CD14-positive monocyte (primary cell): ENCODE measurements at regions not wholly inside any gene's neighbourhood (a gene's known extent, or its start where the extent isn't known, plus 50 kb on each side); places are given as distances from the start of the nearest gene placed in this dataset.

Source experiments
- DNase-seq, 3 donors: peaks; one replicate each; pipeline ENCODE4 v3.0.0-alpha.2; 2011 to 2022
- H2AFZ ChIP-seq: 2 replicates; pipeline ENCODE4 v1.6.0; 2012; ENCODE audit warnings: mild to moderate bottlenecking, low read depth, low read length, inconsistent platforms; ENCODE audit not compliant: insufficient read depth, poor library complexity, severe bottlenecking
- H3K27ac ChIP-seq, 2 donors: 1 replicate in 1 of 2; 2 replicates in 1 of 2; pipeline ENCODE4 v1.5.1; 2012 to 2013; ENCODE audit warnings: low read length in 2 of 2, control low read depth in 1 of 2, inconsistent platforms in 1 of 2, low read depth in 1 of 2, mild to moderate bottlenecking in 1 of 2
- H3K27me3 ChIP-seq, 2 donors: one replicate each; pipeline versions ENCODE4 v1.6.0 to v1.6.1; 2011 to 2013; ENCODE audit warnings: low read length in 2 of 2; ENCODE audit not compliant: control insufficient read depth in 2 of 2, insufficient read depth in 2 of 2
- H3K36me3 ChIP-seq, 2 donors: replicated peaks in 1 of 2; 1 replicate in 1 of 2; 2 replicates in 1 of 2; pipeline versions ENCODE4 v1.5.1 to v1.6.1; 2012 to 2013; ENCODE audit warnings: low read length in 2 of 2, control low read depth in 1 of 2, inconsistent platforms in 1 of 2, mild to moderate bottlenecking in 1 of 2; ENCODE audit not compliant: insufficient read depth in 2 of 2, control insufficient read depth in 1 of 2
- H3K4me1 ChIP-seq, 2 donors: 1 replicate in 1 of 2; 2 replicates in 1 of 2; pipeline versions ENCODE4 v1.5.1 to v1.6.1; 2012 to 2013; ENCODE audit warnings: low read length in 2 of 2, control low read depth in 1 of 2, inconsistent platforms in 1 of 2, mild to moderate bottlenecking in 1 of 2, moderate library complexity in 1 of 2; ENCODE audit not compliant: insufficient read depth in 2 of 2, control insufficient read depth in 1 of 2
- H3K4me2 ChIP-seq: replicated peaks from 2 replicates; pipeline ENCODE3; 2012; ENCODE audit warnings: low read length, moderate library complexity, mild to moderate bottlenecking; ENCODE audit not compliant: poor library complexity, severe bottlenecking; ENCODE audit errors: extremely low read depth
- H3K4me3 ChIP-seq, 3 experiments: fragments of 200-600 bp in 1 of 3; sonication (generic) in 1 of 3; replicated peaks in 1 of 3; 1 replicate in 2 of 3; 2 replicates in 1 of 3; pipeline ENCODE4 v1.5.1; 2011 to 2013; ENCODE audit warnings: low read length in 3 of 3, mild to moderate bottlenecking in 3 of 3, control low read depth in 2 of 3, low read depth in 2 of 3, inconsistent platforms in 1 of 3, moderate library complexity in 1 of 3
- H3K79me2 ChIP-seq: 2 replicates; pipeline ENCODE4 v1.6.0; 2012; ENCODE audit warnings: mild to moderate bottlenecking, control low read depth, inconsistent platforms, low read length, moderate library complexity; ENCODE audit not compliant: insufficient read depth
- H3K9ac ChIP-seq: 2 replicates; pipeline ENCODE4 v1.6.0; 2017; ENCODE audit warnings: low read length, mild to moderate bottlenecking; ENCODE audit not compliant: insufficient read depth, poor library complexity, severe bottlenecking
- H3K9me3 ChIP-seq, 2 donors: replicated peaks in 1 of 2; 1 replicate in 1 of 2; 2 replicates in 1 of 2; pipeline versions ENCODE4 v1.5.1 to v1.6.1; 2012 to 2013; ENCODE audit warnings: low read length in 2 of 2, control low read depth in 1 of 2; ENCODE audit not compliant: control insufficient read depth in 1 of 2, insufficient read depth in 1 of 2
- H4K20me1 ChIP-seq: 2 replicates; pipeline ENCODE4 v1.6.0; 2012; ENCODE audit warnings: mild to moderate bottlenecking, low read length, control low read depth, moderate library complexity; ENCODE audit not compliant: insufficient read depth
- H3K27ac Mint-ChIP-seq, 7 donors: one replicate each; pipeline ENCODE4 v1.8.0; 2020; ENCODE audit warnings: mild to moderate bottlenecking in 7 of 7, mixed read lengths in 7 of 7, moderate library complexity in 6 of 7, inconsistent platforms in 2 of 7
- H3K27me3 Mint-ChIP-seq, 3 donors: one replicate each; pipeline ENCODE4 v1.8.0; 2021 to 2022; ENCODE audit warnings: low read depth in 3 of 3, mild to moderate bottlenecking in 3 of 3, mixed read lengths in 3 of 3, moderate library complexity in 3 of 3, inconsistent platforms in 1 of 3
- H3K36me3 Mint-ChIP-seq, 2 donors: one replicate each; pipeline ENCODE4 v1.8.0; 2020; ENCODE audit warnings: mixed read lengths in 2 of 2, inconsistent platforms in 1 of 2, mild to moderate bottlenecking in 1 of 2
- H3K4me1 Mint-ChIP-seq: one replicate; pipeline ENCODE4 v1.8.0; 2020; ENCODE audit warnings: mild to moderate bottlenecking, mixed read lengths
- H3K4me3 Mint-ChIP-seq, 2 donors: one replicate each; pipeline ENCODE4 v1.8.0; 2020; ENCODE audit warnings: mild to moderate bottlenecking in 2 of 2, mixed read lengths in 2 of 2, moderate library complexity in 1 of 2
- H3K9me3 Mint-ChIP-seq, 7 donors: one replicate each; pipeline ENCODE4 v1.8.0; 2020 to 2022; ENCODE audit warnings: mixed read lengths in 7 of 7, mild to moderate bottlenecking in 6 of 7, moderate library complexity in 6 of 7, inconsistent platforms in 2 of 7
- CTCF ChIP-seq: fragments of 200-600 bp; IDR thresholded peaks from one replicate; pipeline ENCODE4 v1.8.0; 2022; ENCODE audit warnings: antibody characterized with exemption, mild to moderate bottlenecking
- WGBS: methylation state at CpG from one replicate; pipeline ENCODE4 v1.1.5; 2013; ENCODE audit warnings: missing lambda C conversion rate; ENCODE audit not compliant: insufficient coverage; 5-methylcytosine and 5-hydroxymethylcytosine counted together
- intact Hi-C, 2 donors: fragments of 100-400 bp; cut with micrococcal nuclease; formaldehyde crosslinking; loops; one replicate each; pipeline versions ENCODE4 v1.15.0 to v1.15.1; 2023

- no peaks in the 10 kb centered on the region for H3K79me2 ChIP-seq
- no peak overlapping the region for H2AFZ ChIP-seq
- Mint-ChIP-seq H3K27me3 (peaks cover 0 to 3% (median 0%) of the 10 kb centered on the region in 3 donors), H3K36me3 (no peaks in the 10 kb centered on the region), H3K27ac (no peak overlapping the region), H3K9me3 (peaks cover 0 to 5% (median 0%) of the 10 kb centered on the region in 7 donors), H3K4me3 (no peak overlapping the region), H3K4me1 (no peaks in the 10 kb centered on the region)
- no peaks in the 10 kb centered on the region for H3K27me3 ChIP-seq
- no peaks in the 10 kb centered on the region for H4K20me1 ChIP-seq
- no peak for TF ChIP-seq CTCF
- no peak overlapping the region for H3K9ac ChIP-seq
- H3K4me1 ChIP-seq: no peaks in the 10 kb centered on the region
- no peaks in the 10 kb centered on the region for H3K9me3 ChIP-seq
- 88% methylated on average over 5 of the region's 5 CpGs for WGBS
- no peak overlapping the region for H3K4me2 ChIP-seq
- H3K4me3 ChIP-seq: no peak overlapping the region
- H3K27ac ChIP-seq: no peak overlapping the region
- intact Hi-C loops: no loop called here
- no peak for DNase-seq
- no peaks in the 10 kb centered on the region for H3K36me3 ChIP-seq
Measured at GRCh38 chr2:16404551-16405300, 260.9 kb downstream of the CYRIA start.

GRCh38 chr2:16404146-16404545 lies 261.5 kb downstream of the CYRIA start:
- Histone ChIP-seq H3K4me1 (no peaks in the 10 kb centered on the region), H3K4me3 (no peak overlapping the region), H3K9ac (no peak overlapping the region), H3K9me3 (no peaks in the 10 kb centered on the region), H2AFZ (no peak overlapping the region), H3K27me3 (no peaks in the 10 kb centered on the region), H3K4me2 (no peak overlapping the region), H3K79me2 (no peaks in the 10 kb centered on the region), H4K20me1 (no peaks in the 10 kb centered on the region), H3K27ac (no peak overlapping the region), H3K36me3 (no peaks in the 10 kb centered on the region)
- no peak for DNase-seq
- intact Hi-C loops: no loop called here
- Mint-ChIP-seq H3K4me3 (no peak overlapping the region), H3K36me3 (no peaks in the 10 kb centered on the region), H3K4me1 (no peaks in the 10 kb centered on the region), H3K9me3 (peaks cover 0 to 5% (median 0%) of the 10 kb centered on the region in 7 donors), H3K27me3 (peaks cover 0 to 3% (median 0%) of the 10 kb centered on the region in 3 donors), H3K27ac (no peak overlapping the region)
- TF ChIP-seq CTCF: no peak
- WGBS: 75% methylated on average over 1 of the region's 3 CpGs
